Mesendoderm (in vitro differentiated cells): ENCODE measurements at regions not wholly inside any gene's neighbourhood (a gene's known extent, or its start where the extent isn't known, plus 50 kb on each side); places are given as distances from the start of the nearest gene placed in this dataset.

Experiments used
- DNase-seq: peaks from one replicate; pipeline ENCODE4 v3.0.0; 2013
- H2AK5ac ChIP-seq: 2 replicates; pipeline ENCODE4 v1.6.1; 2013; ENCODE audit warnings: low read length, inconsistent platforms
- H2BK120ac ChIP-seq: 2 replicates; pipeline ENCODE4 v1.6.1; 2013; ENCODE audit warnings: low read depth, mild to moderate bottlenecking, low read length, moderate library complexity, mixed read lengths
- H2BK15ac ChIP-seq: replicated peaks from 2 replicates; pipeline ENCODE4 v1.6.1; 2013; ENCODE audit warnings: low read depth, mild to moderate bottlenecking, moderate library complexity
- H2BK5ac ChIP-seq: 2 replicates; pipeline ENCODE4 v1.6.1; 2013; ENCODE audit warnings: low read length, inconsistent platforms
- H3K18ac ChIP-seq: 2 replicates; pipeline ENCODE4 v1.6.1; 2013; ENCODE audit warnings: mild to moderate bottlenecking, low read length, mixed read lengths
- H3K23ac ChIP-seq: one replicate; pipeline ENCODE4 v1.6.1; 2013; ENCODE audit warnings: low read length
- H3K27ac ChIP-seq: 2 replicates; pipeline ENCODE4 v1.5.1; 2013; ENCODE audit warnings: low read depth, mild to moderate bottlenecking, inconsistent platforms, low read length, moderate library complexity
- H3K27me3 ChIP-seq: 2 replicates; pipeline ENCODE4 v1.6.1; 2013; ENCODE audit warnings: low read length, control low read depth, mild to moderate bottlenecking, inconsistent platforms; ENCODE audit not compliant: insufficient read depth, poor library complexity
- H3K36me3 ChIP-seq: 2 replicates; pipeline ENCODE4 v1.6.1; 2013; ENCODE audit warnings: low read length, inconsistent platforms; ENCODE audit not compliant: control insufficient read depth, insufficient read depth
- H3K4ac ChIP-seq: one replicate; pipeline ENCODE4 v1.6.1; 2013; ENCODE audit warnings: low read depth, mild to moderate bottlenecking, low read length, moderate library complexity
- H3K4me1 ChIP-seq: 2 replicates; pipeline ENCODE4 v1.6.1; 2013; ENCODE audit warnings: low read depth, low read length, inconsistent platforms; ENCODE audit not compliant: control insufficient read depth
- H3K4me2 ChIP-seq: 2 replicates; pipeline ENCODE4 v1.6.1; 2013; ENCODE audit warnings: low read length
- H3K4me3 ChIP-seq: 2 replicates; pipeline ENCODE4 v1.5.1; 2013; ENCODE audit warnings: mild to moderate bottlenecking, low read length
- H3K56ac ChIP-seq: one replicate; pipeline ENCODE4 v1.6.1; 2013; ENCODE audit warnings: low read length
- H3K79me1 ChIP-seq: 2 replicates; pipeline ENCODE4 v1.6.1; 2013; ENCODE audit warnings: low read length, inconsistent platforms
- H3K79me2 ChIP-seq: 2 replicates; pipeline ENCODE4 v1.6.1; 2013; ENCODE audit warnings: mild to moderate bottlenecking, low read length; ENCODE audit not compliant: control insufficient read depth, insufficient read depth
- H3K9ac ChIP-seq: 2 replicates; pipeline ENCODE4 v1.6.1; 2013; ENCODE audit warnings: low read length, inconsistent platforms
- H4K5ac ChIP-seq: one replicate; pipeline ENCODE4 v1.6.1; 2013; ENCODE audit warnings: low read length
- H4K8ac ChIP-seq: one replicate; pipeline ENCODE4 v1.6.1; 2013; ENCODE audit warnings: low read depth, mild to moderate bottlenecking, control low read depth, low read length, moderate library complexity
- WGBS: extraction: QIAGEN DNeasy Blood & Tissue Kit; methylation state at CpG from one replicate; pipeline ENCODE4 v1.1.7; 2013; ENCODE audit warnings: low lambda C conversion rate, missing lambda C conversion rate; ENCODE audit not compliant: insufficient coverage; ENCODE audit errors: extremely low coverage; 5-methylcytosine and 5-hydroxymethylcytosine counted together

DNA sequence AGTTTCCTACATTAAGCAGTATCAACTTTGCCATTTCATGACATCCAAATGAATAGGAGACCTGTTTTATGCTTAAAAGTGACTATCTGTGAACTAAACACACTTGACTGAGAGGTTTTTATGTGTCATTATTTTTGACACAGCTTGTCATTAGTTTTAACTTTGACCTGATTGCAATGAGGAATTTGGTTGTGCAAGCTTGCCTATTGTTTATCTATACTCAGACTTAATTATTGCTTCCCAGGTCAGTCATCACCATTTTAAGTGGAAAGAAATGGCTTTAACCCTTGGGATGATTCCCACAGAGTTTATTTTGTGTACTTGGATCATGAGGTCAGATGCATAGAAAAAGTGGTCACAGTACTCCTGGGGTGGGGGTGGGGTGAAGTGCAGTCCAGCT is 171.0 kb upstream of the PRICKLE1 start:
- Histone ChIP-seq H3K27ac (no peak overlapping the region), H2BK15ac (peak overlapping the region; percentile 77), H3K36me3 (no peaks in the 10 kb centered on the region), H2BK120ac (no peak overlapping the region), H4K8ac (no peak overlapping the region), H2BK5ac (no peak overlapping the region), H3K4me1 (peaks cover 8% of the 10 kb centered on the region), H3K56ac (no peak overlapping the region), H3K9ac (no peak overlapping the region), H3K18ac (peak overlapping the region; percentile 42), H3K27me3 (no peaks in the 10 kb centered on the region), H3K23ac (no peak overlapping the region), H3K4me2 (no peak overlapping the region), H2AK5ac (no peak overlapping the region), H3K4me3 (no peak overlapping the region), H4K5ac (no peak overlapping the region), H3K79me1 (no peaks in the 10 kb centered on the region), H3K4ac (no peak overlapping the region), H3K79me2 (no peaks in the 10 kb centered on the region)
- DNase-seq: no peak

DNA sequence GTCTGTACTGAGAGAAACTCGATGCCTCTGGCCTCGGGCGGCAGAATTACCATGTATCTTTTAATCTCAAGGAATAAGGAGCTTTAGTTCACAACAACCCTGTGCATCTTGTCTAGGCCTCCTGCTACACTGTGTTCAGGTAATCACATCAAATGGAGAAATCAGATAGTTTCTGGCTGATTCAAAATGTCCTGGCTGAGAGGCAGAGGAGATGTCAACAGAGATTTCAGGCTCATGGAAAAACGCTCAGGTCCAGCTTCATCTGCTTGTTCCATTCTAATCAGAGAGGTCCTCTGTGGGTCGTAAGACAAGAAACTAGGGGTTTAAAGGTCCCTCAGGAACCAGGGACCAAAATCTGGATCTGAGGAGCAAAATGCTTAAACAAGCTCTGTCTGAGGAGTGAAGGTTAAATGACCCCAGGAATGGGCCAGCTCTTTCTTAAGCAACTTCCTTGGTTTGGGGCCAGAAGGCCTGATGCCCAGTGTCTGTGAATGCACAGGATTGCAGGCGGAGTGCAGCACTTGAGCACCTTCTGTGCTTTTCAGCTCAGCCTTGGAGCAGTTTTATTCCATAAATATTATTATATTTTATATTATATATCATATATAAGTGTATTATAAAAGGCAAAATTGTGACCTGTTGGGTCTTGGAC is 170.2 kb upstream of the PRICKLE1 start:
- H3K4me2 ChIP-seq: no peak overlapping the region
- peak overlapping the region; percentile 0 for H3K18ac ChIP-seq
- H2BK15ac ChIP-seq: no peak overlapping the region
- no peak for DNase-seq
- no peak overlapping the region for H2AK5ac ChIP-seq
- no peak overlapping the region for H2BK120ac ChIP-seq
- no peaks in the 10 kb centered on the region for H3K36me3 ChIP-seq
- H3K27ac ChIP-seq: no peak overlapping the region
- H3K9ac ChIP-seq: no peak overlapping the region
- H2BK5ac ChIP-seq: no peak overlapping the region
- no peak overlapping the region for H3K23ac ChIP-seq
- no peak overlapping the region for H3K56ac ChIP-seq
- H3K27me3 ChIP-seq: no peaks in the 10 kb centered on the region
- no peak overlapping the region for H3K4ac ChIP-seq
- H3K4me1 ChIP-seq: peaks cover 8% of the 10 kb centered on the region
- WGBS: no CpG with 5 or more reads among the region's 6 CpGs
- H3K79me1 ChIP-seq: no peaks in the 10 kb centered on the region
- H3K79me2 ChIP-seq: no peaks in the 10 kb centered on the region
- no peak overlapping the region for H3K4me3 ChIP-seq
- no peak overlapping the region for H4K5ac ChIP-seq
- H4K8ac ChIP-seq: no peak overlapping the region

DNA sequence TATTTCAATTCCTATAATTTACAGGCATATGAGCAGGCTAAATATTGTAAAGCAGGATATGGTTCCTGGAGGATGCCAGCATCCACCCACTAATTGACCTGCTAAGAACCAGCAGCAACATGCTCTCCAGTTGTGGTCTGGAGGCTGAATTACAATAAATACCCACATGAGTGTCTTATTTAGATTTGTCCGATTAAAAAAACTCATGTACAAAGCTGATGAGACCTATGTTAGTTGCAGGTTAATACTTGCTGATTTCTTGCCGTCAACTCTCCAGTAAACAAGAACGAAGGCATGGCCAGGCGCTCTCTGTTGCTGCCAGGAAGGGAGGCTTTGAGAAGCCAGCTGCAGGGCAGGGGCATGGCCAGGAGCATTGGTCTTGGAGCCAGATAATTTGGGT is 169.3 kb upstream of the PRICKLE1 start:
- WGBS: no CpG with 5 or more reads among the region's 4 CpGs
- Histone ChIP-seq H3K4ac (no peak overlapping the region), H4K5ac (no peak overlapping the region), H3K79me2 (no peaks in the 10 kb centered on the region), H3K23ac (no peak overlapping the region), H4K8ac (no peak overlapping the region), H3K4me1 (peaks cover 8% of the 10 kb centered on the region), H3K27ac (no peak overlapping the region), H3K4me3 (no peak overlapping the region), H3K27me3 (no peaks in the 10 kb centered on the region), H2BK120ac (no peak overlapping the region), H3K56ac (no peak overlapping the region), H3K18ac (peak overlapping the region; percentile 0), H3K9ac (no peak overlapping the region), H2BK5ac (no peak overlapping the region), H3K79me1 (no peaks in the 10 kb centered on the region), H2BK15ac (no peak overlapping the region), H2AK5ac (no peak overlapping the region), H3K4me2 (no peak overlapping the region), H3K36me3 (no peaks in the 10 kb centered on the region)
- no peak for DNase-seq

DNA sequence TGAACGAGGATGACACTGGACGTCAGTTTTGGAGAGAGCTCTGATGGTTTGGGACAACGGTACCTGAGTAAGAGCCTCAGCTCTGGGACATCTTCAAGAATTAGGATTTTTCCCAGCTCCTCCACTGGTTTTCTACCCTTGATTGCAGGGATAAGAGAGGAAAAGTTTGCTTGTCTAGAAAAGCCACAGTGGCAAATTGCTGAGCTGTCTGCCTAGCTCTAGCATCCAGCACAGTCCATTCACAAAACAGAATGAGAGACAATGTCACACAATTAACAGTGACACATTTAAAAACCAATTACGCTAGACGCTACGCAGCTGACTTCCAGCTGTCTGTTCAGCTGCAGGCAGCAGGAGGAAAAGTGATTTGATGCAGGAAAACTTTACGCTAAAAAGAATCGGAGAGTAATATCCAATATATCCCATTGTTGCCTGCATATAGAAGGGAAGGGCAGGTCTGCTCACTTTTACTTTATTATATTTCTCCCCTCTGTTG is 168.1 kb upstream of the PRICKLE1 start:
- peak overlapping the region; percentile 15 for H3K27ac ChIP-seq
- H2BK5ac ChIP-seq: peak overlapping the region; percentile 73
- peak overlapping the region; percentile 12 for H3K9ac ChIP-seq
- no peaks in the 10 kb centered on the region for H3K79me2 ChIP-seq
- peak overlapping the region; percentile 10 for H2BK120ac ChIP-seq
- no peak overlapping the region for H4K5ac ChIP-seq
- H3K27me3 ChIP-seq: no peaks in the 10 kb centered on the region
- H3K4ac ChIP-seq: no peak overlapping the region
- H3K79me1 ChIP-seq: no peaks in the 10 kb centered on the region
- no peak for DNase-seq
- no CpG with 5 or more reads among the region's 8 CpGs for WGBS
- peak overlapping the region; percentile 63 for H3K56ac ChIP-seq
- no peak overlapping the region for H2BK15ac ChIP-seq
- no peak overlapping the region for H3K23ac ChIP-seq
- no peak overlapping the region for H3K4me2 ChIP-seq
- H4K8ac ChIP-seq: no peak overlapping the region
- peak overlapping the region; percentile 29 for H2AK5ac ChIP-seq
- H3K36me3 ChIP-seq: no peaks in the 10 kb centered on the region
- peaks cover 8% of the 10 kb centered on the region for H3K4me1 ChIP-seq
- peak overlapping the region; percentile 45 for H3K18ac ChIP-seq
- H3K4me3 ChIP-seq: no peak overlapping the region

DNA sequence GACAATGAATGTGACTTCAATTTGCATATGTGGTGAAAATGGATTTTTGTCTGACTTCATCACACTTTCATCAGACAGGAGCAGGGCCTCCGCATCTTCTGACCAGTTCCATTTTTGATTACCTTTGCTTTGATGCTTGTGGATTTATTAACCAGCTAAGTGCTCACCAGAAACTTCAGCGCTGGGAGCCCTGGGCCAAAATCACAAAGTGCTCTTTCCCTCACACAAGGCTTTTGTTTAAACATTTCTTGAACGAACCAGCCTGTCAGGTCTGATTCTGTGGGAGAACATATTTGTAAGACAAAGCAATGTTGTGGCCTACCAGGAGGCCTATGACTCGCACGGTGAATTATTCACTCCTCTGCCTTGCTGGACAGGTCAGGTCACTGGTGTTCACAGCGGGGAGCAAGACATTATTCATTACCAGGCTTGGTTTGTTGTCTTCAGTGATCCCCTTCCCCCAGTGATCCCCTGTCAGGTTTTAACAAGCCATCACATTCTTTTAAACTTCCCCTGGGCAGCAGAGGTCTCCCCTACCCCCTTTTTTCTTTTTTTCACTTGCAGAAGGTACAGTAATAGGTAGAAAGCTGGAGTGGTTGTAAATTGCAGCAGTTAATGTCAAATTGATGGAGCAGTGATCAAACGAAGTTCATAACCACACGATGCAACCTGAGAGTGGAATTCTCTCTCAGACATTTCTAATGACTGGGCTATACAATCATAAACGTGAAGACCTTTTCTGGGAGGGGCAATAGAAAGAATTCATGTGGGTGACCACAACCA is 167.5 kb upstream of the PRICKLE1 start:
- peak overlapping the region; percentile 84 for H2BK120ac ChIP-seq
- no peak overlapping the region for H3K4me3 ChIP-seq
- DNase-seq: peak; percentile 97

More for the DNA sequence above, 167.5 kb upstream of the PRICKLE1 start:
- H3K27ac ChIP-seq: peak overlapping the region; percentile 64
- H3K4ac ChIP-seq: peak overlapping the region; percentile 68
- H2AK5ac ChIP-seq: no peak overlapping the region
- no peak overlapping the region for H4K8ac ChIP-seq
- peak overlapping the region; percentile 63 for H3K56ac ChIP-seq
- no peak overlapping the region for H2BK15ac ChIP-seq
- no peaks in the 10 kb centered on the region for H3K79me1 ChIP-seq
- H3K9ac ChIP-seq: no peak overlapping the region
- no CpG with 5 or more reads among the region's 9 CpGs for WGBS
- peak overlapping the region; percentile 19 for H2BK5ac ChIP-seq
- no peaks in the 10 kb centered on the region for H3K79me2 ChIP-seq
- H3K4me1 ChIP-seq: peaks cover 8% of the 10 kb centered on the region
- no peaks in the 10 kb centered on the region for H3K27me3 ChIP-seq
- H3K4me2 ChIP-seq: no peak overlapping the region
- H3K18ac ChIP-seq: peak overlapping the region; percentile 79
- H3K36me3 ChIP-seq: no peaks in the 10 kb centered on the region
- H4K5ac ChIP-seq: no peak overlapping the region
- H3K23ac ChIP-seq: no peak overlapping the region
